ACHN (cell line): ENCODE measurements at regions not wholly inside any gene's neighbourhood (a gene's known extent, or its start where the extent isn't known, plus 50 kb on each side); places are given as distances from the start of the nearest gene placed in this dataset.
"Not testable (repeated sequence)": the region's sequence is repeated elsewhere in the genome, so short reads cannot be mapped to it uniquely, and the experiment has no call there.

Experiments
- DNase-seq: peaks from one replicate; pipeline ENCODE4 v3.0.0-alpha.2; 2015
- in situ Hi-C: cut with HindIII; loops from 2 replicates; pipeline ENCODE4 v1.10.0; 2017; ENCODE audit warnings: low sequenced_read_pairs, low pct_ligation_motif_present, low pct_unique_long_range_greater_than_20kb

DNA sequence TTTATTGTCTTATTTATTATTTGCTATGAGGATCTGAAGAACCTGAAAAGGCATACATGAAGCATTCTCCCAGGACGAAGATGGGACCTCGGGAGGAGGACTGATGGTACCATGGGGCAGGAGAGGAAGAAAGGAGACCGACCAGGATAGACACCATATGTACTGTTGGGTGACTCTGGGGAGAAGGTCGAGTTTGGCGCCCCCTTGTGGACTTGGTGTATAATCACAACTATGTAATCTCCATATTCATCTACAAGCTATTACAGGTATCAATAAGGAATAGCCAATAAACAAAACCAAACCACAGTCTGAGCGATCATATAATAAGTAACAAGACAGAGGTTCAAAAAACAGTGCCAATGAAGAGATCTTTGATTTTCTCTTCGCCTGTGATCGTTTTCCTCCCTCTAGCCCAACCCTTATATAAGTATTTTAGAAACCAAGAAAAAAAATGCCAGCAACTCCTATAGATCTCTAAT is 139.1 kb downstream of the SPTSSA start:
- DNase-seq, result peak; percentile 53
- in situ Hi-C loops, result no loop called here

GRCh38 chr14:34319140-34319539 is 142.9 kb downstream of the SPTSSA start:
- DNase-seq, result no peak
- in situ Hi-C loops, result no loop called here

GRCh38 chr14:34318014-34318413 is 144.0 kb downstream of the SPTSSA start:
- in situ Hi-C loops, result no loop called here
- no peak for DNase-seq

DNA sequence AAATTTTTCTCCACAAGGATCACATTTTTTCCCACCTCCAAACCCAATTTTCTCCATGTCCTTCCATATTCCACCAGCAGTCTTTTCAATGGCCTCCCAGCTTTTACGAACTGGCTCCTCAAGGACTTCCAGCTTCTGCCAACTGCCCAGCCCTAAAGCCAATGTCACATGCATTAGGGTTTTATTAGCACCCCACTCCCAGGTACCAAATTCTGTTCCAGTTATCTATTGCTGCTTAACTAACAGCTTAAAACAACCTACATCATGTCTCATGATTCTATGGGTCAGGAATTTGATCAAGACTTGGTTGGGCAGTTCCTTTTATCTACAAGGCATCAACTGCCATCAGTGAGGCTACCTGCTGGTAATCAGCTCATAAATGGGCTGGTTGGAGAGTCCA is 151.3 kb downstream of the SPTSSA start:
- in situ Hi-C loops, result no loop called here
- no peak for DNase-seq

- no peak for DNase-seq
- in situ Hi-C loops, result no loop called here
Measured at GRCh38 chr14:34303811-34304210, 158.2 kb downstream of the SPTSSA start.

- no peak for DNase-seq
- in situ Hi-C loops, result no loop called here
Measured at GRCh38 chr14:34302654-34303053, 159.4 kb downstream of the SPTSSA start.

- DNase-seq, result peak; percentile 50
- in situ Hi-C loops, result no loop called here
Measured at GRCh38 chr14:34300882-34301734, 160.9 kb downstream of the SPTSSA start.

DNA sequence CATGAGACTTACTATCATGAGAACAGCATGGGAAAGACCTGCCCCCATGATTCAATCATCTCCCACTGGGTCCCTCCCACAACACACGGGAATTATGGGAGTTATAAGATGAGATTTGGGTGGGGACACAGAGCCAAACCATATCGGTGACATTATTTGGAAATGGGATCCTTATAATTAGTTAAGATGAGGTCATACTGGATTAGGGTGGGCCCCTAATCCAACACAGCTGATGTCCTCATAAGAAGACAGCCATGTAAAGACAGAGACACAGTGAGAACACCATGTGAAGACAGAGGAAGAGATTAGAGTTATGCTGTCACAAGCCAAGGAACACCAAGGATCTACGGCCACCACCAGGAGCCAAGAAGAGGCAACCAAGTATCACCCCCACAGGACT is 161.7 kb downstream of the SPTSSA start:
- in situ Hi-C loops, result no loop called here
- no peak for DNase-seq

GRCh38 chr14:34299360-34299759 is 162.7 kb downstream of the SPTSSA start:
- in situ Hi-C loops, result no loop called here
- no peak for DNase-seq

GRCh38 chr14:34297786-34298520 is 164.1 kb downstream of the SPTSSA start:
- no peak for DNase-seq
- in situ Hi-C loops, result no loop called here

DNA sequence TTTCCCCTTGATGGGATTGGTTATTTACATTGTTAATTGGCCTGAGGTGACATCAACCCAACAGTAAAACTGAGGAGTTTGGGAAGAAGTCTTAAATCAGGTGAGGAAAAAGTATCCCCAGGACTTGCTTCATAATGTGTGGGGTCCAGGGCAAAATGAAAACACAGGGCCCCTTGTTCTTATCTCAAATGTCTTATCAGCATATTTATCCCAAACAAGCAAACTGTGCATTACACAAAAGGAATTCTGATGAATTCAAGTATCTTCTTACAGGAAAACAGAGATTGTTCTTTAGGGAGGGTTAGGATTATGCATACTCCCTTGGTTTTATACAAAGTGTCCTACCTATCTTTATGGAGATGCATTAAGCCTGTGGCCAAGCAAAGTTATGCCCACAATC is 178.4 kb downstream of the SPTSSA start:
- in situ Hi-C loops, result no loop called here
- DNase-seq, result no peak

- in situ Hi-C loops, result no loop called here
- DNase-seq, result no peak
Measured at GRCh38 chr14:34277191-34277590, 184.8 kb downstream of the SPTSSA start.

- DNase-seq, result no peak
- in situ Hi-C loops, result no loop called here
Measured at GRCh38 chr14:34275530-34275929, 186.5 kb downstream of the SPTSSA start.

GRCh38 chr14:34275078-34275477 is 187.0 kb downstream of the SPTSSA start:
- no peak for DNase-seq
- in situ Hi-C loops, result no loop called here

DNA sequence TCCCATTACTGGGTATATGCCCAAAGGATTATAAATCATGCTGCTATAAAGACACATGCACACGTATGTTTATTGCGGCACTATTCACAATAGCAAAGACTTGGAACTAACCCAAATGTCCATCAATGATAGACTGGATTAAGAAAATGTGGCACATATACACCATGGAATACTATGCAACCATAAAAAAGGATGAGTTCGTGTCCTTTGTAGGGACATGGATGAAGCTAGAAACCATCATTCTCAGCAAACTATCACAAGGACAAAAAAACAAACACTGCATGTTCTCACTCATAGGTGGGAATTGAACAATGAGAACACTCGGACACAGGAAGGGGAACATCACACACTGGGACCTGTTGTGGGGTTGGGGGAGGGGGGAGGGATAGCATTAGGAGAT is 188.3 kb downstream of the SPTSSA start:
- in situ Hi-C loops, DNase-seq: not testable (repeated sequence)

GRCh38 chr14:34270361-34270760 is 191.7 kb downstream of the SPTSSA start:
- DNase-seq, result no peak
- in situ Hi-C loops, result no loop called here

DNA sequence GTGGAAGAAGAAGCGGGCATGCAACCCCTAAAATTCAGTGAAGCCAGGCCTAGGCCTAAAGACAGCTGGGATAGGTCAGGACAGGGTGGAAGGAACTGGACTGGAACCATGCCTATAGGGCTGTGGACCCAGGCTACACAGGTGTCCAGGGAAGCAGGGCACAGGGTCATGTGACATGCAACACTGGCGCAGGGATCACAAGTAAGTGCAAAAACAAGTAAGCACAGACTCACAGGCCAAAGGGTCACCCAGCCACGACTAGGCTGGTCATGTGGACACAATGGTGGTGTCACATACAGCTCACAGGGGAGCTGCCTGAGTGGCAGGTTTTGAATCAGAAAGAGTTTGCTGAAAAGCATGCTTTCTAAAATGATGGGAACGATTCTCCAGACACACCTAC is 195.7 kb downstream of the SPTSSA start:
- DNase-seq, result no peak
- in situ Hi-C loops, result no loop called here

- DNase-seq, result no peak
- in situ Hi-C loops, result no loop called here
Measured at GRCh38 chr14:34262127-34262910, 199.7 kb downstream of the SPTSSA start.

DNA sequence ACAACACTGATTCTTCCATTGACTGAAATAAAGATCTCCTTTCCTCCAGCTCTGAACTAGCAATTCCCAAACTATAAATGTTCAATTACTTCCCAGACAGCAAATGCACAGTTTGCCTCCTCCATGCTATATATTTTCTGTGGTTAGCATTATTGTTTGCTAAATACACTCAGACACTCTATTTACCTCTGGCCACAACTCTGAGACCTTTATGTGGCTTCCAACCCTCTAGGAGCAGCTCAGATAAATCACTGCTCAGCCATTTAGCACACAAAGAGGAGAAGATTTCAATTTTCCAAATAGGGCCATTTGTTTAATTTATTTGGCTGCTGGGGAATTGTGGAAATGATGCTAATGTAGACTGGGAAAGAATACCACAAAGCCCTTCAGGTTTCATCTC is 202.0 kb downstream of the SPTSSA start:
- in situ Hi-C loops, result no loop called here
- DNase-seq, result no peak
